ENCODE measurements at regions not wholly inside any gene's neighbourhood (a gene's known extent, or its start where the extent isn't known, plus 50 kb on each side); places are given as distances from the start of the nearest gene placed in this dataset.

DNA sequence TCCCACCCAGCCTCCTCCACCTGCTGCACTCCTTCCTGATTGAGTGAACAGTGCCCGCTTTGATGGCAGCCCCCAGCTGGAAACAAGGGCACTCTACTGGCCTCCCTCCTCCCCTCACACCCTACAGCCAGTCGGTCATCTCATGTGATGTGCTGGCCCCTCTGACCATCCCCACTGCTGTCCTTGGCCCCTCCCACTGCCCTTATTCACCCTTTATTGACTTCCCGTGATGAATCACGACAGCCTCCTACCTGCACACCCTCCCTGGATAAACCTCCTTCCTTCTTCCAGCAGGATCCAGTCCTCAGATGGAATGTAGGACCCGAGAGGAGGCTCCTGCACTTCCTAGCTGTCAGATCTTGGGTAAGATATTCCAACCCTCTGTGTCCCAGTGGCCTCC is 186.5 kb upstream of the SH3BP4 start:
- ChIA-PET POLR2A (no interaction called here), CTCF (no interaction called here)
- H3K4me3 ChIP-seq (ENCODE audit: low read depth, low read length): no peak overlapping the region
- TF ChIP-seq, protein P1, sequence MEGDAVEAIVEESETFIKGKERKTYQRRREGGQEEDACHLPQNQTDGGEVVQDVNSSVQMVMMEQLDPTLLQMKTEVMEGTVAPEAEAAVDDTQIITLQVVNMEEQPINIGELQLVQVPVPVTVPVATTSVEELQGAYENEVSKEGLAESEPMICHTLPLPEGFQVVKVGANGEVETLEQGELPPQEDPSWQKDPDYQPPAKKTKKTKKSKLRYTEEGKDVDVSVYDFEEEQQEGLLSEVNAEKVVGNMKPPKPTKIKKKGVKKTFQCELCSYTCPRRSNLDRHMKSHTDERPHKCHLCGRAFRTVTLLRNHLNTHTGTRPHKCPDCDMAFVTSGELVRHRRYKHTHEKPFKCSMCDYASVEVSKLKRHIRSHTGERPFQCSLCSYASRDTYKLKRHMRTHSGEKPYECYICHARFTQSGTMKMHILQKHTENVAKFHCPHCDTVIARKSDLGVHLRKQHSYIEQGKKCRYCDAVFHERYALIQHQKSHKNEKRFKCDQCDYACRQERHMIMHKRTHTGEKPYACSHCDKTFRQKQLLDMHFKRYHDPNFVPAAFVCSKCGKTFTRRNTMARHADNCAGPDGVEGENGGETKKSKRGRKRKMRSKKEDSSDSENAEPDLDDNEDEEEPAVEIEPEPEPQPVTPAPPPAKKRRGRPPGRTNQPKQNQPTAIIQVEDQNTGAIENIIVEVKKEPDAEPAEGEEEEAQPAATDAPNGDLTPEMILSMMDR (IDR thresholded peaks at IDR 0.05; ENCODE audit: insufficient read depth, low read length, missing control alignments): no peak
- DNase-seq (ENCODE audit: low read depth, low spot score): no peak

DNA sequence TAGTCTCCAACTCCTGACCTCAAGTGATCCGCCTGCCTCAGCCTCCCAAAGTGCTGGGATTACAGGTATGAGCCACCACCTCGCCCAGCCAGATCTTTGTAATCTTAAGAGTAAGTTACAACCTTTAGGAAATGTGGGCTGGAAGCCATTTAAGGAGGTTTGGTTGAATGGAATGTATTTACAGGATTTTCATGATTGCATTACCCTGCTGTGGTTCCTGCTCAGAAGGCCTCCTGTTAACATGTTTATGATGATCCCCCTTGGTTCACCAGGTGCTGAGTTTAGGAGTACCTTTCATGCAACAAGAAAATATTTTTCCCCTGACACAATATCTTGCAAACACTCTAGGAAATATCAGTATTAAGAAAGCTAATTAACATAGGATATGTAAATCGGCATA is 187.4 kb upstream of the SH3BP4 start:
- no peak overlapping the region for H3K4me3 ChIP-seq (ENCODE audit: low read depth, low read length)
- POLR2A ChIA-PET: no interaction called here
- TF ChIP-seq, protein P1 (IDR thresholded peaks at IDR 0.05; ENCODE audit: insufficient read depth, low read length, missing control alignments): no peak
- CTCF ChIA-PET: interaction anchor here (0.8 kb wide), 1 partner anchor 162 kb away, joined by 3 read pairs; no protein-coding TSS in a partner anchor
- no peak for DNase-seq (ENCODE audit: low read depth, low spot score)

DNA sequence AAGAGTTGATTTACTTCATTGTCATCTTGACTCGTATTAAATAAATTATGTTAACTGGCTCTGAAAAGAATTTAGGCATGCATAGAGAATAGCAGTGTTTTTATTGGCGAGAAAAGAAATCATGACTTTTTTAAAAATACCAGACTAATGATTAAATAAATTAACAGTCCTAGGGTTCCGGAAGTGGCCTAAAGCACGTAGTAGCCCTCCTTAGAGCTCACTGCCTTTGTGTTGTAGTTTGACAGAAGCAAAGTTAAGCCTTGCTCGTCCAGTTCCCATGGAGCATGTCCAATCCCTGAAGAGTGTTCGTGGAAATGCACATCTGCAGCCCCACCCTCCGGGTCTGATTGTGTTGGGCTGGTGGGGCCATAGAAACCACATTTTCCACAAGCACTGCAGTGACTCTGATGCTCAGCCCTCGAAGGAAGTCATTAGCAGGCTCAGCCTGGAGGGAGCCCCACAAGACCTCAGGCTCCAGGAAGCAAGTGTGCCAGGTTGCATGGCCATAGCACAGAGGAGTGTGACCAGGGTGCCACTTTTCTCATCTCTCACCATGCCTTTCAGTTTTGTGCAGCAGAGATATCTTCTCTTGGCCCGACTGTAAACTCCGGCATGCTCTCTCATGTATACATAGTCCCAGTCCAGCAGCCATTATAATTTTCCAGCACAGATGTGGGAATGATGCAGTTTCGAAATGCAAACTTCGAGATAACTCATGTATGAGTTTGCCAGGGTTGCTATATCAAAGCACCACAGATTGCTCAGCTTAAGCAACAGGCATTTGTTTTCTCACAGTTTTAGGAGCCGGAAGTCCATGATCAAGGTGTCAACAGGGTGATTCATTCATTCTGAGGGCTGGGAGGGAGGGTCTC is 188.6 kb upstream of the SH3BP4 start:
- POLR2A ChIA-PET: interaction anchor here (0.8 to 1.0 kb wide), 3 partner anchors 61 to 733 kb away, joined by 3 read pairs; no protein-coding TSS in a partner anchor
- TF ChIP-seq, protein P1 (IDR thresholded peaks at IDR 0.05; ENCODE audit: insufficient read depth, low read length, missing control alignments): no peak
- CTCF ChIA-PET: interaction anchor here (1.4 kb wide), 1 partner anchor 199 kb away, joined by 3 read pairs; no protein-coding TSS in a partner anchor
- H3K4me3 ChIP-seq (ENCODE audit: low read depth, low read length): no peak overlapping the region; the same call in 1 of the 2 replicates
- peak; percentile 21 for DNase-seq (ENCODE audit: low read depth, low spot score)

DNA sequence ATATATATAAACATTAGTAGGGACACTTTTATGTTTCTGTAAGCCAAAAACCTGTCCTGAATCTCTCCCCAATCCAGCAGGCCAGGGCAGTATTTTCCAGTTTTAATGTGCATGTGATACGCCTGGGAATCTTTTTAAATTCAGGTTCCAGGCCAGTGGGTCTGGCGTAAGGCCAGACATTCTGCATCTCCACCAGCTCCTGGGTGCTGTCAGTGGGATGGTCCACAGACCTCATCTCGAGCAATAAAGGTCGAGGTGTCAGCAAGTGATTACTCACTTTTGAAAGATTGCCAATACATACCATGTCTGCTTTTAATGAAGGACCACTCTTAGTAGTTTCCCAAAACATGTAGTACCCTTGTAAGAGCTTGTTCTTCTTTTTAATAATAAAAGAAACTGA is 189.9 kb upstream of the SH3BP4 start:
- ChIA-PET CTCF (interaction anchor here (1.4 to 1.5 kb wide), 2 partner anchors 16 to 197 kb away, joined by 3 to 4 read pairs; no protein-coding TSS in a partner anchor), POLR2A (no interaction called here)
- TF ChIP-seq, protein P1 (IDR thresholded peaks at IDR 0.05; ENCODE audit: insufficient read depth, low read length, missing control alignments): no peak
- no peak for DNase-seq (ENCODE audit: low read depth, low spot score)
- no peak overlapping the region for H3K4me3 ChIP-seq (ENCODE audit: low read depth, low read length)

DNA sequence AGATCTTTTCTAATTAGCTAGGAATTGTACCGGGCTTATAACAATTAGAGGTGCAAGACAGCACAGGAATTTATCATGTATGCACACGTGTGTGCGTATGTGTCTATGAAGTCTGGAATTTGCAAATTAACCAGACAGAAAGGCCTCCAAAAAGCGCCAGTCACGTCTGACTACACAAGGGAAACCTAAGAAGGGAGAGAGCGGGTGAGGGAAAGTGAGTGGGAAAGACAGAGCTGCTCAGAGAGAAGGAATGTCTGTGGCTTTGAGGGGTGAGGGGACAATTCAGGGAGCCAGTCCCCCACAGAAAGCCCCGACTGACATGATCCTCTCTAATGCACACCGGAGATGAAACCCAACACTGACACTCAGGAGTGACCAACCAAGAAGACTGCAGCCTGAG is 197.7 kb upstream of the SH3BP4 start:
- TF ChIP-seq, protein P1 (IDR thresholded peaks at IDR 0.05; ENCODE audit: insufficient read depth, low read length, missing control alignments): no peak
- DNase-seq (ENCODE audit: low read depth, low spot score): no peak
- ChIA-PET CTCF (interaction anchor here (1.4 kb wide), 1 partner anchor 209 kb away, joined by 3 read pairs; no protein-coding TSS in a partner anchor), POLR2A (no interaction called here)
- H3K4me3 ChIP-seq (ENCODE audit: low read depth, low read length): no peak overlapping the region

DNA sequence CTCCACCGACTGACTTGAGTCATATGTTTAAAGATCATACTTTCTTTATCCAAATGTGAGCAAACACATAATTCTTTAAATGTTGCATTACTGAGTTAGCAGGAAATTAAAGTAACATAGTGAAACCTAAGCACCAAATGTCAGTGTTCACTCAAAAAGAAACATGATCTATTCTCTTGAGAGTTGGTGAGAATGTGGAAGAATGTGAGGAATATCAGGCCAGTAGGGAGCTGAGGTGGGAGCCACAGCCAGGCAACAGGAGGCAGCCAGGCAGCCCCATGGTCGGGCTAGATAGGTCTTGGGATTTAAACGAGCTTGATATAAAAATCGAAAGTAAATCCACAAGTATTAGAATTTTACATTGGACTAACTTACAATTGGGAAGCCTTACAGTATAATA is 198.1 kb upstream of the SH3BP4 start:
- H3K4me3 ChIP-seq (ENCODE audit: low read depth, low read length): no peak overlapping the region
- no peak for DNase-seq (ENCODE audit: low read depth, low spot score)
- ChIA-PET CTCF (interaction anchor here (1.4 kb wide), 1 partner anchor 208 kb away, joined by 3 read pairs; no protein-coding TSS in a partner anchor), POLR2A (no interaction called here)
- TF ChIP-seq, protein P1 (IDR thresholded peaks at IDR 0.05; ENCODE audit: insufficient read depth, low read length, missing control alignments): no peak
